LNCAP (cell line): ENCODE measurements at regions not wholly inside any gene's neighbourhood (a gene's known extent, or its start where the extent isn't known, plus 50 kb on each side); places are given as distances from the start of the nearest gene placed in this dataset.

Experiments used
- TF ChIP-seq, protein P1 (sequence below): fragments of 450-650 bp; IDR thresholded peaks from 2 replicates; pipeline ENCODE4 v1.5.1; 2017; ENCODE audit warnings: mild to moderate bottlenecking

DNA sequence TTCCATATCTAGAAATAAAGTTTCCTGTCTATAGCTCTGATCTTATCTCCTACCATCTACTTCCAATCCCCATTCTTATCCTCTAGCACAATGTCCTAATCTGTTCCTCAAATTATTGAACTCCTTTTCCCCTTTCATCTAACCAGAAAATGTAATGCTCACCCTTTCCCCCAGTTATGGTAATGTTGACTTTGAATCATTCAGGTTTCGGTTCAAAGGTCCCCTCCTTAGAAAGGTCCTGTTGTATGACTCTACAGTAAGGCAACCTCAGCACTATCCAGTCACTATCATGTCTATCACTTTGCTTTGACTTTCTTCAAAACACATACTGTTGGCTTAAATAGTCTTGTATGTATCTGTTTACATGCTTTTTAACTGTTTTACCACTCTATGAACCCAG lies 264.2 kb upstream of the PCDH15 start:
- TF ChIP-seq, protein P1, sequence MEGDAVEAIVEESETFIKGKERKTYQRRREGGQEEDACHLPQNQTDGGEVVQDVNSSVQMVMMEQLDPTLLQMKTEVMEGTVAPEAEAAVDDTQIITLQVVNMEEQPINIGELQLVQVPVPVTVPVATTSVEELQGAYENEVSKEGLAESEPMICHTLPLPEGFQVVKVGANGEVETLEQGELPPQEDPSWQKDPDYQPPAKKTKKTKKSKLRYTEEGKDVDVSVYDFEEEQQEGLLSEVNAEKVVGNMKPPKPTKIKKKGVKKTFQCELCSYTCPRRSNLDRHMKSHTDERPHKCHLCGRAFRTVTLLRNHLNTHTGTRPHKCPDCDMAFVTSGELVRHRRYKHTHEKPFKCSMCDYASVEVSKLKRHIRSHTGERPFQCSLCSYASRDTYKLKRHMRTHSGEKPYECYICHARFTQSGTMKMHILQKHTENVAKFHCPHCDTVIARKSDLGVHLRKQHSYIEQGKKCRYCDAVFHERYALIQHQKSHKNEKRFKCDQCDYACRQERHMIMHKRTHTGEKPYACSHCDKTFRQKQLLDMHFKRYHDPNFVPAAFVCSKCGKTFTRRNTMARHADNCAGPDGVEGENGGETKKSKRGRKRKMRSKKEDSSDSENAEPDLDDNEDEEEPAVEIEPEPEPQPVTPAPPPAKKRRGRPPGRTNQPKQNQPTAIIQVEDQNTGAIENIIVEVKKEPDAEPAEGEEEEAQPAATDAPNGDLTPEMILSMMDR, result no peak

DNA sequence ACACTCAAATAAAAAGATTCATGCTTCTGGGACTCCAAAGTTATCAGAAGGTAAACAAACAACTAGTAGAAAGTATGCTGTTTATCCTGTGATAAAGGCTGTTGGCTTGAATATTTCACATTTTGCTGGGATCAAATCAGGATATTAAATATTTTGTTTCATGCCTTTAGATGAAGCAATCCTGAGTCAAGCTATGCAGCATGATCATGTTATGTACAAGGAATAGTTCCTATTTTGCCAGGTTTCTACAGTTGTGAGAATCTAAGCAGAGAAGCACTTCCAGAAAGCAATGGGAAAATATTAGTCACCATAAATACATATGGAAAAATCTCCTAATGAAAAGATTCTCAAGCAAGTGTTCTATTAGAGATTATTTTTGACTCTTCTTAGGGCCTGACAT lies 262.8 kb upstream of the PCDH15 start:
- TF ChIP-seq, protein P1, result no peak

- TF ChIP-seq, protein P1, result no peak
These were observed 261.3 kb upstream of the PCDH15 start for GRCh38 chr10:55062349-55062748.

GRCh38 chr10:55058800-55059199 lies 257.8 kb upstream of the PCDH15 start:
- TF ChIP-seq, protein P1, result no peak

DNA sequence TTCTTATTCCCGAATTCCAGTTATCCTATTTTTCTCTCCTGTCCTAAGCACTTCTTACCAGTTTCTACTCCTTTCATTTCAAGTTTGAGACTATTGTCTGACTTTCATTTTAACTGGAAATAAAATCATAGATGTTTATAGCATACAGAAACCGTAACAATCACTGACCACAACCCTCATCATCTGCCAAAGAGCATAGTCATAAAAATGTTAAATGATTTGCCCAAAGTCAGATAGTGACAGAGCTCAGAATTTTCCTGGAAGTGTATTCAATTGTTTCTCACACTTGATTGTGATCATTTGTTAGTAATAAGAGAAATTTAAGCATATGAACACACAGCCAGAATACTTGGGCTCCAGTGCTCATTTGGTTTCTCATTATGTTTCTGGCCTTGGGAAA lies 250.5 kb upstream of the PCDH15 start:
- TF ChIP-seq, protein P1, result no peak

DNA sequence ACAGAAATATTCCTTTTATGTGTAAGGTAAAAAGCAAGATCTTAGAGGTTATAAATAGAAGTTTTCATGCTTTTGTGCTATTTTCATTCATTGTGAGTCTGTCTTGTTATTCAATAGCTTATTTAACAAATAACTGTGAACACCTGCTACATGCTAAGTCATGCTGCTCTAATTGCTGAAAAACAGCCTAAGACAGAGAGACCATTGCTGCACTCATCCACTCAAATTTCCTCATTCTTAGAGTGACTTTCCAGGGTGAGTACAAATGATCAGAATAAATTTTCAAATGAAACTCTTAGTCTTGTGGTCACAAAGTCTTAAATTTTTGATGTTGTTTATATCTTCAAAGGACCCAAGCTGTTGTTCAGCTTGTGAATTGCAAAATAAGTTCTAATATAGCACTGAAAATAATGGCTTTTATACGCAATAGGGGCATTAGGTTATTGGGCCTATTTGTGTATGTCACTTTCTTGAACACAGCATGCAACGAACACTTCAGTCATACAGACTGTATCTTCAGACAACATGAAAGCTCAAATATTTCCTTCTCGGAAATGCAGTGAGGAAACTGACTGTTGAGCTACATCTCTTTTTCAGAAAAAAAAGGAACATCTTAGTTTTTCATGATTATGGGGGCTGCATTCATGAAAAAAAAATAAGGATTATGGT lies 247.9 kb upstream of the PCDH15 start:
- TF ChIP-seq, protein P1, result no peak

DNA sequence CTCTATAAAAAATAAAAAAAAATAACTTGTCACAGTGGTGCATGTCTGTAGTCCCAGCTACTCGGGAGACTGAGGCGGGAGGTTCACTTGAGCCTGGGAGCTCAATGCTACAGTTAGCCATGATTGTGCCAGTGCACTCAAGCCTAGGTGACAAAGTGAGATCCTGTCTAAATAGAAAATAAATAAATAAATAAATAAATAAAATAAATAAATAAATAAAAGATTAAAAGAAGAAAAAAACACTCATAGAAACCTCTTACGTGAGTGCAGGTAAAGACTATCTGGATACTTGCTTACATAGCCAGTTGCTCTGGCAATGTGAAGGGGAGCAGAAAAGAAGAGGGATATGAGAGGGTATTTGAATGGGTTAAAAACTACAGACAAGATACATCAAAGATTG lies 242.5 kb upstream of the PCDH15 start:
- TF ChIP-seq, protein P1, result no peak

DNA sequence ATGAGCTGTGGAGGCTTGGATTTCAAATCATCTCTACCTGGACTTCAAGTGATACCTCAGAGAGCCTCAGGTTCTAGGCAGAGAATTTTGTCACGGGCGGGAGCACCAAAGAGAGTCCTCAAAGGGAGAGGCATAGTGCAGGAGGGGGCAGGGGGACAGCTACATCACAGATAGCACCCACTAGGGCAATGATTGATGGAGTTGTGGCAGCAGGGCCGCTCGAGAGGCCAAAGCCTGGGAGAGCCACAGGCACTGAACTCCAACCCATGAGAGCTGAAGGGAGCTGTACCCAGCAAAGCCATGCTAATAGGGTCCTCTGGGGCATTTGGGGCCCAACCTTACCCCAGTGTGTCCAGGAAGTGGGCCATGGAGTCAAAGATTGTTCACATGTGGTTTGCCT lies 232.0 kb upstream of the PCDH15 start:
- TF ChIP-seq, protein P1, result no peak
